GM19023 (cell line): ENCODE measurements at regions not wholly inside any gene's neighbourhood (a gene's known extent, or its start where the extent isn't known, plus 50 kb on each side); places are given as distances from the start of the nearest gene placed in this dataset.
"Not testable (repeated sequence)": the region's sequence is repeated elsewhere in the genome, so short reads cannot be mapped to it uniquely, and the experiment has no call there.

Experiments used
- ATAC-seq: cut with Tn5 transposase; IDR thresholded peaks from one replicate; pipeline ENCODE4 v1.9.1; 2021; ENCODE audit warnings: mild to moderate bottlenecking, moderate library complexity; ENCODE audit not compliant: unreplicated experiment

- no peak for ATAC-seq
These were observed 929.8 kb upstream of the SLITRK1 start for GRCh38 chr13:84812078-84812477.

- no peak for ATAC-seq
These were observed 928.5 kb upstream of the SLITRK1 start for GRCh38 chr13:84810781-84811180.

- no peak for ATAC-seq
These were observed 919.8 kb upstream of the SLITRK1 start for GRCh38 chr13:84802073-84802472.

GRCh38 chr13:84784443-84785153 is 902.3 kb upstream of the SLITRK1 start:
- no peak for ATAC-seq

GRCh38 chr13:84777316-84777715 is 895.0 kb upstream of the SLITRK1 start:
- no peak for ATAC-seq

GRCh38 chr13:84776593-84776992 is 894.3 kb upstream of the SLITRK1 start:
- no peak for ATAC-seq

GRCh38 chr13:84775920-84776319 is 893.6 kb upstream of the SLITRK1 start:
- not testable (repeated sequence) for ATAC-seq

- ATAC-seq, result no peak
These were observed 891.8 kb upstream of the SLITRK1 start for GRCh38 chr13:84774111-84774510.

- no peak for ATAC-seq
These were observed 878.7 kb upstream of the SLITRK1 start for GRCh38 chr13:84760956-84761355.

- no peak for ATAC-seq
These were observed 866.9 kb upstream of the SLITRK1 start for GRCh38 chr13:84749126-84749525.

- ATAC-seq, result no peak
These were observed 862.8 kb upstream of the SLITRK1 start for GRCh38 chr13:84745051-84745551.

- ATAC-seq, result no peak
These were observed 861.9 kb upstream of the SLITRK1 start for GRCh38 chr13:84744203-84744602.

- no peak for ATAC-seq
These were observed 859.0 kb upstream of the SLITRK1 start for GRCh38 chr13:84741253-84741652.

- no peak for ATAC-seq
These were observed 856.7 kb upstream of the SLITRK1 start for GRCh38 chr13:84739021-84739420.

GRCh38 chr13:84737661-84738060 is 855.4 kb upstream of the SLITRK1 start:
- ATAC-seq, result no peak

GRCh38 chr13:84730376-84730775 is 848.1 kb upstream of the SLITRK1 start:
- no peak for ATAC-seq

GRCh38 chr13:84705982-84706710 is 823.9 kb upstream of the SLITRK1 start:
- no peak for ATAC-seq

- no peak for ATAC-seq
These were observed 819.9 kb upstream of the SLITRK1 start for GRCh38 chr13:84702174-84702573.

- not testable (repeated sequence) for ATAC-seq
These were observed 815.3 kb upstream of the SLITRK1 start for GRCh38 chr13:84697591-84697990.

GRCh38 chr13:84686973-84687372 is 804.7 kb upstream of the SLITRK1 start:
- no peak for ATAC-seq

- no peak for ATAC-seq
These were observed 804.2 kb upstream of the SLITRK1 start for GRCh38 chr13:84686458-84686857.

- no peak for ATAC-seq
These were observed 802.5 kb upstream of the SLITRK1 start for GRCh38 chr13:84684804-84685203.
